Esophagus squamous epithelium (tissue), 4 donors: ENCODE measurements at regions not wholly inside any gene's neighbourhood (a gene's known extent, or its start where the extent isn't known, plus 50 kb on each side); places are given as distances from the start of the nearest gene placed in this dataset.

Experiments used
- POLR2A ChIP-seq, 4 donors: fragments of 450-650 bp; IDR thresholded peaks; one replicate each; pipeline ENCODE4 v1.6.1; 2017; ENCODE audit warnings: antibody characterized with exemption in 4 of 4, mild to moderate bottlenecking in 4 of 4, moderate library complexity in 3 of 4
- TF ChIP-seq, protein P1 (sequence below), 6 experiments: fragments of 450-650 bp in 4 of 6; fragments of 200-600 bp in 2 of 6; sonication (generic) in 2 of 6; IDR thresholded peaks; one replicate each; pipeline ENCODE4 v1.5.1; 2016 to 2019; ENCODE audit warnings: antibody characterized with exemption in 6 of 6, mild to moderate bottlenecking in 4 of 6, moderate library complexity in 4 of 6

DNA sequence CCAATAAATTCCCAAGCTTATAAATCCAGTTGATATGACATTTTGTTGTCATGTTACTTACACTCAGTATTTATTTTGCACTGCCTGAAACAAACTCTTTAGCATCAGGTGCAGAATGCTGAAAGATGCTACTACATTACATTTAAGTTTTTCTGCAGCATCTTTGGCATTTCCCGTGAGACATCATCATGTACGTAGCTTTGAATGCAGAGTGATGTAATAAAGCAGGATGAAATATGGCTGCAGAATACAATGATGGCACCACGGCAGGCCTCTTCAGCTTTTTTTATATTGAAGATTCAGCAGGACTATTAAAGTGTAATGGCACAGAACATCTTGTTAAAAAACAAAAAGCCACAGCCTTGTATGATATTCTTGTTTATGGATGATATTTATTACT lies 531.8 kb downstream of the NXPH1 start:
- TF ChIP-seq, protein P1, sequence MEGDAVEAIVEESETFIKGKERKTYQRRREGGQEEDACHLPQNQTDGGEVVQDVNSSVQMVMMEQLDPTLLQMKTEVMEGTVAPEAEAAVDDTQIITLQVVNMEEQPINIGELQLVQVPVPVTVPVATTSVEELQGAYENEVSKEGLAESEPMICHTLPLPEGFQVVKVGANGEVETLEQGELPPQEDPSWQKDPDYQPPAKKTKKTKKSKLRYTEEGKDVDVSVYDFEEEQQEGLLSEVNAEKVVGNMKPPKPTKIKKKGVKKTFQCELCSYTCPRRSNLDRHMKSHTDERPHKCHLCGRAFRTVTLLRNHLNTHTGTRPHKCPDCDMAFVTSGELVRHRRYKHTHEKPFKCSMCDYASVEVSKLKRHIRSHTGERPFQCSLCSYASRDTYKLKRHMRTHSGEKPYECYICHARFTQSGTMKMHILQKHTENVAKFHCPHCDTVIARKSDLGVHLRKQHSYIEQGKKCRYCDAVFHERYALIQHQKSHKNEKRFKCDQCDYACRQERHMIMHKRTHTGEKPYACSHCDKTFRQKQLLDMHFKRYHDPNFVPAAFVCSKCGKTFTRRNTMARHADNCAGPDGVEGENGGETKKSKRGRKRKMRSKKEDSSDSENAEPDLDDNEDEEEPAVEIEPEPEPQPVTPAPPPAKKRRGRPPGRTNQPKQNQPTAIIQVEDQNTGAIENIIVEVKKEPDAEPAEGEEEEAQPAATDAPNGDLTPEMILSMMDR (IDR thresholded peaks at IDR 0.05) = no peak
- TF ChIP-seq POLR2A (IDR thresholded peaks at IDR 0.05) = no peak
